OCI-LY1 (cell line): ENCODE measurements at regions not wholly inside any gene's neighbourhood (a gene's known extent, or its start where the extent isn't known, plus 50 kb on each side); places are given as distances from the start of the nearest gene placed in this dataset.

ENCODE experiments used
- H2AFZ ChIP-seq: fragments of 200-600 bp; sonication (generic), shearing (Covaris generic); 2 replicates; pipeline ENCODE4 v1.6.0; 2014; ENCODE audit warnings: antibody characterized with exemption, mild to moderate bottlenecking, low read length
- H3F3A ChIP-seq: fragments of 200-600 bp; sonication (generic), shearing (Covaris generic); 2 replicates; pipeline ENCODE4 v1.6.0; 2014; ENCODE audit warnings: mild to moderate bottlenecking, antibody characterized with exemption, low read length, moderate library complexity; ENCODE audit not compliant: insufficient read depth
- H3K27ac ChIP-seq: fragments of 200-600 bp; sonication (generic); 2 replicates; pipeline ENCODE4 v1.5.1; 2014; ENCODE audit warnings: low read length, mixed run types, mild to moderate bottlenecking, low read depth; ENCODE audit not compliant: poor library complexity, severe bottlenecking
- H3K27me3 ChIP-seq: fragments of 200-600 bp; sonication (generic); 2 replicates; pipeline ENCODE4 v1.6.0; 2014; ENCODE audit warnings: antibody characterized with exemption, mild to moderate bottlenecking, low read length, moderate library complexity; ENCODE audit not compliant: insufficient read depth
- H3K36me3 ChIP-seq: fragments of 200-600 bp; sonication (generic); 2 replicates; pipeline ENCODE4 v1.6.1; 2014; ENCODE audit warnings: mild to moderate bottlenecking, antibody characterized with exemption, low read length, moderate library complexity, mixed read lengths; ENCODE audit not compliant: insufficient read depth
- H3K4me1 ChIP-seq: fragments of 200-600 bp; sonication (generic); 2 replicates; pipeline ENCODE4 v1.5.1; 2014; ENCODE audit warnings: mild to moderate bottlenecking, low read length, moderate library complexity; ENCODE audit not compliant: insufficient read depth, severe bottlenecking
- H3K4me2 ChIP-seq: fragments of 200-600 bp; sonication (generic), shearing (Covaris generic); 2 replicates; pipeline ENCODE4 v1.6.1; 2014; ENCODE audit warnings: low read length
- H3K4me3 ChIP-seq: fragments of 200-600 bp; sonication (generic); 2 replicates; pipeline ENCODE4 v1.5.1; 2014; ENCODE audit warnings: low read length, low read depth, mild to moderate bottlenecking, mixed read lengths; ENCODE audit not compliant: poor library complexity, severe bottlenecking
- H3K79me2 ChIP-seq: fragments of 200-600 bp; shearing (Covaris generic); 2 replicates; pipeline ENCODE4 v1.6.1; 2016; ENCODE audit warnings: mixed run types, low read length, mixed read lengths; ENCODE audit not compliant: insufficient read depth
- H3K9ac ChIP-seq: fragments of 200-600 bp; sonication (generic), shearing (Covaris generic); 2 replicates; pipeline ENCODE4 v1.6.1; 2014; ENCODE audit warnings: mild to moderate bottlenecking, low read length, mixed read lengths
- H3K9me2 ChIP-seq: fragments of 200-600 bp; sonication (generic), shearing (Covaris generic); 2 replicates; pipeline ENCODE4 v1.6.1; 2014; ENCODE audit warnings: low read depth, mild to moderate bottlenecking, low read length, mixed read lengths
- H3K9me3 ChIP-seq: fragments of 200-600 bp; shearing (Covaris generic); 2 replicates; pipeline ENCODE4 v1.6.1; 2014; ENCODE audit warnings: low read length, mixed read lengths
- H4K20me1 ChIP-seq: fragments of 200-600 bp; sonication (generic), shearing (Covaris generic); 2 replicates; pipeline ENCODE4 v1.6.0; 2016; ENCODE audit warnings: mild to moderate bottlenecking, low read length; ENCODE audit not compliant: insufficient read depth
- CTCF ChIP-seq: fragments of 200-600 bp; sonication (generic), shearing (Covaris generic); IDR thresholded peaks from 2 replicates; pipeline ENCODE4 v1.5.1; 2017; ENCODE audit warnings: mild to moderate bottlenecking, antibody characterized with exemption, low read length, moderate library complexity, mixed read lengths
- EZH2 ChIP-seq: fragments of 200-600 bp; sonication (generic), shearing (Covaris generic); IDR thresholded peaks from 2 replicates; pipeline ENCODE4 v1.8.0; 2017; ENCODE audit warnings: borderline replicate concordance, mixed run types, mild to moderate bottlenecking, antibody characterized with exemption, low read length, moderate library complexity, mixed read lengths

GRCh38 chr2:146265656-146266055 lies 1579.2 kb upstream of the ACVR2A start:
- TF ChIP-seq EZH2 (no peak), CTCF (no peak)

GRCh38 chr2:146262606-146263005 lies 1582.2 kb upstream of the ACVR2A start:
- no peak for TF ChIP-seq CTCF
- no peak for TF ChIP-seq EZH2
- no peaks in the 10 kb centered on the region for H3K36me3 ChIP-seq
- no peaks in the 10 kb centered on the region for H3K9me2 ChIP-seq
- H2AFZ ChIP-seq: no peak overlapping the region
- no peaks in the 10 kb centered on the region for H3K9me3 ChIP-seq
- H3K4me1 ChIP-seq: peaks cover 11% of the 10 kb centered on the region
- H3K27ac ChIP-seq: no peak overlapping the region
- H3K27me3 ChIP-seq: no peaks in the 10 kb centered on the region
- no peaks in the 10 kb centered on the region for H3K79me2 ChIP-seq
- H3K4me2 ChIP-seq: no peak overlapping the region
- no peak overlapping the region for H3K9ac ChIP-seq
- H4K20me1 ChIP-seq: no peaks in the 10 kb centered on the region
- no peaks in the 10 kb centered on the region for H3F3A ChIP-seq
- no peak overlapping the region for H3K4me3 ChIP-seq

More at GRCh38 chr2:146265656-146266055, 1579.2 kb upstream of the ACVR2A start:
- Histone ChIP-seq H3K9me3 (no peaks in the 10 kb centered on the region), H3K9ac (no peak overlapping the region), H3K27ac (no peak overlapping the region), H3K4me3 (no peak overlapping the region), H3F3A (no peaks in the 10 kb centered on the region), H3K27me3 (no peaks in the 10 kb centered on the region), H3K36me3 (no peaks in the 10 kb centered on the region), H2AFZ (no peak overlapping the region), H3K79me2 (no peaks in the 10 kb centered on the region), H4K20me1 (no peaks in the 10 kb centered on the region), H3K9me2 (no peaks in the 10 kb centered on the region), H3K4me2 (no peak overlapping the region), H3K4me1 (no peaks in the 10 kb centered on the region)

- H2AFZ ChIP-seq: no peak overlapping the region
- no peaks in the 10 kb centered on the region for H3K9me3 ChIP-seq
- H3K36me3 ChIP-seq: no peaks in the 10 kb centered on the region
- no peak overlapping the region for H3K4me3 ChIP-seq
- H3K27me3 ChIP-seq: no peaks in the 10 kb centered on the region
- H3K9me2 ChIP-seq: no peaks in the 10 kb centered on the region
- no peak overlapping the region for H3K27ac ChIP-seq
- H3K79me2 ChIP-seq: no peaks in the 10 kb centered on the region
- no peak for TF ChIP-seq CTCF
- TF ChIP-seq EZH2: no peak
- H3F3A ChIP-seq: no peaks in the 10 kb centered on the region
- H3K9ac ChIP-seq: no peak overlapping the region
- H4K20me1 ChIP-seq: no peaks in the 10 kb centered on the region
- H3K4me1 ChIP-seq: peaks cover 11% of the 10 kb centered on the region
- no peak overlapping the region for H3K4me2 ChIP-seq
Observed at GRCh38 chr2:146260551-146260950, 1584.3 kb upstream of the ACVR2A start.
